ENCODE measurements at regions not wholly inside any gene's neighbourhood (a gene's known extent, or its start where the extent isn't known, plus 50 kb on each side); places are given as distances from the start of the nearest gene placed in this dataset.

- TF ChIP-seq, protein P1, sequence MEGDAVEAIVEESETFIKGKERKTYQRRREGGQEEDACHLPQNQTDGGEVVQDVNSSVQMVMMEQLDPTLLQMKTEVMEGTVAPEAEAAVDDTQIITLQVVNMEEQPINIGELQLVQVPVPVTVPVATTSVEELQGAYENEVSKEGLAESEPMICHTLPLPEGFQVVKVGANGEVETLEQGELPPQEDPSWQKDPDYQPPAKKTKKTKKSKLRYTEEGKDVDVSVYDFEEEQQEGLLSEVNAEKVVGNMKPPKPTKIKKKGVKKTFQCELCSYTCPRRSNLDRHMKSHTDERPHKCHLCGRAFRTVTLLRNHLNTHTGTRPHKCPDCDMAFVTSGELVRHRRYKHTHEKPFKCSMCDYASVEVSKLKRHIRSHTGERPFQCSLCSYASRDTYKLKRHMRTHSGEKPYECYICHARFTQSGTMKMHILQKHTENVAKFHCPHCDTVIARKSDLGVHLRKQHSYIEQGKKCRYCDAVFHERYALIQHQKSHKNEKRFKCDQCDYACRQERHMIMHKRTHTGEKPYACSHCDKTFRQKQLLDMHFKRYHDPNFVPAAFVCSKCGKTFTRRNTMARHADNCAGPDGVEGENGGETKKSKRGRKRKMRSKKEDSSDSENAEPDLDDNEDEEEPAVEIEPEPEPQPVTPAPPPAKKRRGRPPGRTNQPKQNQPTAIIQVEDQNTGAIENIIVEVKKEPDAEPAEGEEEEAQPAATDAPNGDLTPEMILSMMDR (IDR thresholded peaks at IDR 0.05): no peak
- no peak for TF ChIP-seq POLR2A (IDR thresholded peaks at IDR 0.05)
- no peak for TF ChIP-seq EP300 (IDR thresholded peaks at IDR 0.05)
- TF ChIP-seq POLR2AphosphoS5 (IDR thresholded peaks at IDR 0.05): no peak
These were observed 172.3 kb upstream of the OSBPL11 start for GRCh38 chr3:125767641-125768040.
